GM03348 (cell line): ENCODE measurements at regions not wholly inside any gene's neighbourhood (a gene's known extent, or its start where the extent isn't known, plus 50 kb on each side); places are given as distances from the start of the nearest gene placed in this dataset.
A peak's percentile ranks its signal among the peaks of the same experiment; 100 is the strongest.

Experiments
- DNase-seq: peaks from one replicate; pipeline ENCODE4 v3.0.0; 2012; ENCODE audit warnings: low spot score

DNA sequence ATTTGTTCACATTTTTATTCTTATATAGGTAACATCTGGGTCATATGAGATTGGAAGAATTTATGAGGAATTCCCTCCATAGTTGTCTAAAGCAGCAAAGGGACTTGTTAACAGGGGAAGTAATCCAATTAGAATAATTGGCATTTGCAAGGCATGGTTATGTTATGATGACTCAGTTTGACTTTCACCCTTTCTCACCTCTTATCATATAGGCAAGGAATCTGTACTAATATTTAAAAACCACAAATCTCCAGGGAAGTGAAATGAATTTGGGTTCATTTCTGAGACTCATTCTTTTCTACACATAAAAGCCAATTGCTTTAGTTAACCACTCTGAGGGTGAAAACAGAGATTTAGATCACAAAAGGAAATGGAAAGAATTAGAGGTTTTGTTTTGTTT lies 281.5 kb upstream of the DKK2 start:
- no peak for DNase-seq

DNA sequence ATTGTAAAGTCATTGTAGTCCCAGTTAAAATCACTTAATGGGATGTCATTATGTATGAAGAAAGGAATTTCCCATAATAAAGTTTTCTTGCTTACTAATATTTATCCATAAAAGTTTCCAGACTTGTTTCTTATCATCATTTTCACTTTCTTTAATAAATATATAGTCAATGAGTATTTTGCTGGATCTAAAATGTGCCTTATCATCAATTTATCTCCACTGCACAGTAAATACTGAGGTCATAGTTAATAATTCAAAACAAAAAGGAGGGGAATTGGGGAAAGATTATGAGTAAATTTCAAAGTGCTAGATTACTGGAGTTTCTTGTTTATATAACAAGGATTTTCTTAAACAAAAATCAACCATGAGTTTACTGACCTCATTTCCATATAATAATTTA lies 279.5 kb upstream of the DKK2 start:
- DNase-seq = no peak

- DNase-seq = no peak
Observed at GRCh38 chr4:107314156-107314555, 278.0 kb upstream of the DKK2 start.

- peak; percentile 9 for DNase-seq
Observed at GRCh38 chr4:107312366-107312765, 276.3 kb upstream of the DKK2 start.

DNA sequence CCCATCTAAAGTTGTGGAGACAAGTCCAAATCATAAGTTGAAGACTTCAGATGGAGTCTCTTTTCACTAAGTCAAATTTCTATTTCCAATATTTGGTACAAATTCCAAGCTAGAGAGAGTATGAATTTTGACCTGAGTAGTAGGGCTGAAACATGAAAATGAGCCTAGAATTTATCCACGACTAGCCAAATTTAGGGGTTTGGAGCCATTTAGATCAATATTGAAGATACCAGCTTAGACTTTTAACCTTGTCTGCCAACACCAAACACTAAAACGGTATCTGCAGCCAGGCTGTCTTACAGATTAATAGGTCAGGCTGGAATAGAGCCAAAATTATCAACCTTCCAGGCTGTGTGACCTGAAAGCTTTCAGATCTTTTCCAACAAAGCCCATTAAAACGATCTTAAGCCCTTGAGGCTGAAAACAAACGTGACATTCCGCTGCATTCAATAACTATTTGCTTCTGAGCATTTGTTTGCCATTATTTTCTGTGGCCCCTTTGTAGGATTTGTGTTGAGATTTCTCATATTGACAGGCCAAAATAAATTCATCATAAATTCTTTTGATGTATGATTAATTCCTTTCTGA lies 268.7 kb upstream of the DKK2 start:
- no peak for DNase-seq

- peak; percentile 3 for DNase-seq
Observed at GRCh38 chr4:107299646-107300045, 263.5 kb upstream of the DKK2 start.

- no peak for DNase-seq
Observed at GRCh38 chr4:107292979-107293378, 256.9 kb upstream of the DKK2 start.

DNA sequence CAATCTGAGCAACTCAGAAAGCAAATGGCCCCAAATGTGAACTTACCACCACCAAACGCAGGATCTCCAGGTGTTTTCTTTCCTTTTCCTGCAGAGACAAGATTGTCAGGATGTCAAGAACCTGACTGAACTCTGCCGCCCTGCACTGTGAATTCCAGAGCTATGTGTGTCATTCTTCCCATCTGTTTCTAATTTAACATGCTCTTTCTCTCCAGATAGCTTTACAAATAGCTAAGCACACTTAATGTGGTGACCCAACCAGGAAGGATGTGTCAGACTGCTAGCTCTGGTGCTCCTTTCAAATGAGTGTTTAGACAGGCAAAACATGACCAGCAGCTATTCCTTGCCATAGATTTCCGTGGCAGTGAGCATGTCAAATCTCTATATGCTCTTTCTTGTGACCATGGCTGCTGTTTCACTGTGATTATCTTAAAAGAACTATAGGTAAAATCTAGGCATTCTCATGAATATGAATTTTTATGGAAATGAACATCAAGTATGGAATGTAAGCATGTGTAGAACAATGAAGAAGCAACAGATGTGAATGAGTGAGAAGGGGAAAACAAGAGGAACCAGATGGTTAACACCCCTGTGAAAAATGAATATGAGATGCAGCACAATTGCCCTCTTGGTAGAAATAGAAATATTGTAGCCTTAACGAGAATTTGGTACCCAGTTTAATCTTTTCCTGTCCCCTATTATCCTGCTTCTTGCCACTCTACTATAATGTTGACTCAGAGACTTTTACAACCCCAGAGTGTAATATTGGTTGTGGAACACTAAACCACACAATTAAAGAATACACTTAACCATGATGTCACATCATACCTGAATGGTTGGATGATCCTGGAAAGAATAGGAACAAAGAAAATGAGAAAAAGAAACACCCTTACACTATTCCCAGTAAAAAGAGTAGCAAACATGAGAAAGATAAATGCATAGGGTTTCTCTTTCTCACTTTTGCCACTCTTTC lies 247.8 kb upstream of the DKK2 start:
- DNase-seq = peak; percentile 74

DNA sequence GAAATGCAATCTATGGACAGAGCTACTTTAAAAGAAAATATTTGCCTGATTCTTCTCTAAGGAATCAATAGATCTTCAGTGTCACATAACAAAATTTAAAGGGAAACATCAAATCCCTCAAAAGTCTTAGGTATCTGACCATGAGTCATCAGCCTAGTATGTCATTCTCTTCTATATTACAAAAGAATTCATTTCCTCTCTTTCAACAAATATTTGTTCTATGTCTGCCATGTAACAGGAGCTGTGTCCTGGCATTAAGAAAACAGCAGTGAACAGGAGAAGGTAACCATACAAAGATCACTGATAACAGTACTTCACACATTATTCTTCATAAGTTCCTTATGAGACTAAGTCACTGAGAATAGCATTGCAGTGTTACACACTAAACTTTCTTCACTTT lies 243.6 kb upstream of the DKK2 start:
- DNase-seq = peak; percentile 31

DNA sequence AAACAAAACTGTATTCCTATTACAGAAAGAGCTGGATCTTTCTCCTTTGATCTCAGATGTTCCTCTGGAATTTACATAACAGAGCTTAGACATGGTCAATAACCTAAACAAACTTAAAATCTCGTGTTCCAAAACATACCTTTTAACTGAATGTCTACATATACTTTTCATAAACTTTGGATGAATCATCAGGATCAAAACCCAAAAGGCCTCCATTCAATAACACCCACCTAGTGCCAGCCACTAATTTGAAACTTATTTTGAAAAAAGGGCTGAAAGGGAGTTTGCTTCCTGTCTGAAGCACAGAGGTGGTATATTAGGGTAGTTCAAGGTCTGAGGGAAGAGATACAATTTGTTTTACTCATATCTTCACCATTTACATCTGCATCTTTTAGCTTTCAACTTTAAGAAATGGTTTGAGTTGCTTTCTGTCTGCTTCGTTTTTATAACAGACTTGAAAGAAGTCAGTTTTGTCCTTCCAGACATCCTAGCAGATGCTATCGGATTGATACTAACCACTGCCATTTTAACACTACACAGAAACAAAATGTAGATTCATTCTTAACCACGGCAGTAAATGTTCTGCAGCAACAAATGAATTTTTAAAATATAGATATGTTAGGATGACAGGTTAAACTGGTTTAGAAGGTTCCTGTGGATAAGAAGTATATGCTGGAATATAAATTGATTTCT lies 242.8 kb upstream of the DKK2 start:
- no peak for DNase-seq

- no peak for DNase-seq
Observed at GRCh38 chr4:107276052-107276451, 239.9 kb upstream of the DKK2 start.

GRCh38 chr4:107275225-107275624 lies 239.1 kb upstream of the DKK2 start:
- no peak for DNase-seq

GRCh38 chr4:107270614-107271013 lies 234.5 kb upstream of the DKK2 start:
- DNase-seq = no peak

DNA sequence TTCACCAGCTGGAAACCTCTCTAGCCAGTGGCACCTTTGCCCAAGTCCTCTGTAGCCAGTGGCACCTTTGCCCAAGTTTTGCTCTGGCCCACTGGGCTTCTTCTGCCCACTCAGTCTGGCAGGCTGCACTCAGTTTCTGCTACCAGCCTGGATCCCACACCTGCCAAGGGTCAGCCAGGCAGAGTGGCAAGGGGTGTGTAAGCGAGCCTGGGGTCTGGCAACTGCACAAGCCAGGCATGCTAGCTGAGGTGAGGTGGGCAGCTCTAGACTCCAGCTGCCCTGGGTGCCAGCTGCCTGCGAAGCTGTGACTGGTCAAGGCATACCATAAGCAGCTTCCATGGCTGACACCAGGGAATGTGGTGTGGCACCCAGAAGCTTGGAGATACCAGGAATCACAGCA lies 233.1 kb upstream of the DKK2 start:
- DNase-seq = no peak

DNA sequence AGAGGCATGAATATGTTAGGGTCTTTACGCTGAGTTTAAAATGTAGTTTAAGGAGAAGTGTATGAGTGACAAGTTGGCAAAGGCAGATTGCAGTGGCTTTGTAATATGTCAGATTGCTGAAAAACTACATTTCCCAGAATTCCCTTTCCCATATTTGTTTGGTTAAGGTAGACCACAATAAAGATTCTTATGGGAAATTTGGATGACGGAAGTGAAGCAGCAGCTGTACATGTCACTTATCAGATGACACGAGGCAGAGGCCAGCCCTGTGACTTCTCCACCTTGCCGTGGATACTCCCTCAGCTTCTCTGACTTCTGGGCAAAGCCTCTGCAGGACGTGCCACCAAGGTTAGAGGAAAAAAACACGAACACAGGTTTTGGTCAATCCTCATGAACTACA lies 229.7 kb upstream of the DKK2 start:
- DNase-seq = no peak

- DNase-seq = no peak
Observed at GRCh38 chr4:107261241-107261874, 225.2 kb upstream of the DKK2 start.

GRCh38 chr4:107258359-107258758 lies 222.2 kb upstream of the DKK2 start:
- DNase-seq = peak; percentile 28

- peak; percentile 9 for DNase-seq
Observed at GRCh38 chr4:107255596-107255995, 219.5 kb upstream of the DKK2 start.

DNA sequence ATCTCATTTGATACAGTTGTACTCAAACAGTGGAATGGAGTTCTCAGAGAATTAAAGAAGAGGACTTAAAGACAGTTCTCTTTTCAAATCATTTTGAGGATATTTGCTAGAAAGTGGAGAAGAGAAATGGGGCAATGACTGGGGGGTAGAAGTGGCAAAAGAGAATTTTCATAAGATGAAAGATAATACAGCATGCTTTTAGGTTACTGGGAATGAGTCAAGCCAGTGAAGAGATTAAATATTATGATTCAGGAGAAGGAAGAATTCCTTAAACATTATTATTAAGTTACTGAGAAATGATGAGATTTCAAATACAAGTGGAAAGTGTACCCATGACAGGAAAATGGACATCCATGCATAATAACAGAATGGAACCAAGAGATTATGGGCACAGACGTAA lies 219.0 kb upstream of the DKK2 start:
- DNase-seq = peak; percentile 6

DNA sequence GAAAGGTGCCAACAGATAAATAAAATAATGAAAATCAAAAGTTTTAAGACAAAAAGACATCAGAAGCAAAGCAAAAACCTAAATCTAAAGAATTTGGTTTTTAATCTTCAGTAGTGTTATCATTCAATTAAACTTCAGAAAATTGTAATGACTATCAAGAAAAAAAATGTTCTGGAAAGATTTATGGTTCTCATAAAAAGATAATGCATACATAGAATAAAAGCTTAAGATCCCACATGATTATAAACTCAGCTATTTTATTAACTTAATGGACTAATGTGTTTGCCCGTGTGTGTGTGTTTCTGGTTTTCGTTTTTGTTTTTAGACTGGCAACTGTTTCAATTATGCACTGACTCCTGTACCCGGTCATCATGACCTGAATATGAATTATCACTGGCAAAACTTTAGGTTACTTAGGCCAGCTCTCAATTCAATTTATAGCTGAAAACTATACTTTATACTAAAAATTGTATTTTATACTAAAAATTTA lies 217.5 kb upstream of the DKK2 start:
- no peak for DNase-seq

DNA sequence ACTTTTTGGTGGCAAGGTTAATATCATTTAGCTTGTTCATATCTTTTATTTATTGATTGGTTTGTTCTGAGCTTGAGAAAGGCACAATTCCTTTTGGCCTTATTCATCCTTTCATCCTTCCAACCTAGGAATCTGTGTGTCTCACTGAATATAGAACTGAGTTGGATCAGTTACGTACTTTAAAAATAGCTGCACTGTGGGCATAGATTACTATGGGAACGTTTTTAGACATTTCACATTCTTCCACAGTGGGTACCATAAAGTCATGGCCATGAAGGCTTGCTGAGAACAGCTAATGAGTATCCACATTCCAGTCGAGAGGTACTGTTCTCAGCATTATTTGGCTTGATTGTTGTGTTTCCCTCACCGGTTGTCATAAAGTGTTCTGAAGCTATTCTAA lies 217.0 kb upstream of the DKK2 start:
- no peak for DNase-seq

DNA sequence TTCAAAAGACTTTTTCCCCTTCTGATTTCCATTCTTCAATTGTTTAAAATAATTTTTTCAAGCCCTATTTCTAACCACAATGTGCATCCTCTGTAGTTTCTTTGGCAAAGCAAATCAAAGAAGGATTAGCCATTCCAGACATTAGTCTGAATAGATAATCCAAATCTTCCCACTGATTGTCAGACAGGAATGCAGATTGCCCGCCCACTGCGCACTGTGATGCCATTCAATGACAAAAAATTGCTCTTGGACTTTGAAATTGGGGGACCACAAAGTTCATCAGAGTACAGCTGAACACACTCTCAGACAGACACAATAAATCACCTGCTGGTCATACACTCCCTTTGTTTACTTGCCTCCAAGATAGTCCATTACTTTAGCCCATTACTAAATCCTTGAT lies 216.5 kb upstream of the DKK2 start:
- DNase-seq = peak; percentile 3
